Lower leg skin (tissue), 4 donors: ENCODE measurements at regions not wholly inside any gene's neighbourhood (a gene's known extent, or its start where the extent isn't known, plus 50 kb on each side); places are given as distances from the start of the nearest gene placed in this dataset.

ENCODE experiments used
- DNase-seq, 2 donors: peaks; one replicate each; pipeline ENCODE4 v3.0.0-alpha.2; 2019; ENCODE audit warnings: low spot score in 2 of 2
- H3K4me3 ChIP-seq: fragments of 200-600 bp; sonication (generic); 2 replicates; pipeline ENCODE4 v1.5.1; 2017; ENCODE audit warnings: mild to moderate bottlenecking, low read depth; ENCODE audit not compliant: poor library complexity, severe bottlenecking
- CTCF ChIP-seq, 3 donors: fragments of 450-650 bp; IDR thresholded peaks; one replicate each; pipeline ENCODE4 v1.5.1; 2016; ENCODE audit warnings: antibody characterized with exemption in 3 of 3, mild to moderate bottlenecking in 3 of 3, moderate library complexity in 2 of 3
- POLR2A ChIP-seq, 2 donors: fragments of 450-650 bp; IDR thresholded peaks; one replicate each; pipeline ENCODE4 v1.6.1; 2016 to 2017; ENCODE audit warnings: antibody characterized with exemption in 2 of 2, mild to moderate bottlenecking in 1 of 2, moderate library complexity in 1 of 2
- WGBS, 2 donors: methylation state at CpG; one replicate each; pipeline ENCODE4 v1.1.5; 2018; 5-methylcytosine and 5-hydroxymethylcytosine counted together
- intact Hi-C: fragments of 100-400 bp; cut with DNase I; formaldehyde crosslinking; loops from one replicate; pipeline ENCODE4 v1.15.0; 2023; ENCODE audit warnings: low total_unique reads

GRCh38 chr1:190540366-190540765 is 62.7 kb upstream of the BRINP3 start:
- intact Hi-C loops = no loop called here
- DNase-seq = no peak
- H3K4me3 ChIP-seq = no peak overlapping the region
- TF ChIP-seq CTCF (IDR thresholded peaks at IDR 0.05) (no peak), POLR2A (IDR thresholded peaks at IDR 0.05) (no peak)

- no peak for DNase-seq
- TF ChIP-seq CTCF (IDR thresholded peaks at IDR 0.05) (no peak), POLR2A (IDR thresholded peaks at IDR 0.05) (no peak)
- H3K4me3 ChIP-seq = no peak overlapping the region
- WGBS, 2 donors = 34 to 41% methylated on average over 1 of the region's 1 CpG
- intact Hi-C loops = no loop called here
Measured at GRCh38 chr1:190551638-190552037, 74.0 kb upstream of the BRINP3 start.

GRCh38 chr1:190560161-190560681 is 82.6 kb upstream of the BRINP3 start:
- intact Hi-C loops = no loop called here

GRCh38 chr1:190563230-190563629 is 85.6 kb upstream of the BRINP3 start:
- TF ChIP-seq CTCF (IDR thresholded peaks at IDR 0.05) (no peak), POLR2A (IDR thresholded peaks at IDR 0.05) (no peak)
- H3K4me3 ChIP-seq = no peak overlapping the region
- WGBS, 2 donors = 81 to 84% methylated on average over 9 of the region's 9 CpGs
- intact Hi-C loops = no loop called here
- DNase-seq = no peak

More at GRCh38 chr1:190560161-190560681, 82.6 kb upstream of the BRINP3 start:
- WGBS, 2 donors = 70 to 81% methylated on average over 1 of the region's 1 CpG
- no peak overlapping the region for H3K4me3 ChIP-seq
- TF ChIP-seq CTCF (IDR thresholded peaks at IDR 0.05) (no peak), POLR2A (IDR thresholded peaks at IDR 0.05) (no peak)
- no peak for DNase-seq

GRCh38 chr1:190564117-190564516 is 86.5 kb upstream of the BRINP3 start:
- intact Hi-C loops = no loop called here
- TF ChIP-seq CTCF (IDR thresholded peaks at IDR 0.05) (no peak), POLR2A (IDR thresholded peaks at IDR 0.05) (no peak)
- WGBS, 2 donors = 89 to 93% methylated on average over 2 of the region's 2 CpGs

GRCh38 chr1:190578017-190578416 is 100.4 kb upstream of the BRINP3 start:
- no peak overlapping the region for H3K4me3 ChIP-seq
- TF ChIP-seq CTCF (IDR thresholded peaks at IDR 0.05) = no peak
- TF ChIP-seq POLR2A (IDR thresholded peaks at IDR 0.05) = no peak
- DNase-seq = no peak
- intact Hi-C loops = no loop called here
- 49 to 51% methylated on average over 5 of the region's 5 CpGs for WGBS, 2 donors

More at GRCh38 chr1:190564117-190564516, 86.5 kb upstream of the BRINP3 start:
- no peak overlapping the region for H3K4me3 ChIP-seq
- DNase-seq = no peak
